ENCODE measurements at regions not wholly inside any gene's neighbourhood (a gene's known extent, or its start where the extent isn't known, plus 50 kb on each side); places are given as distances from the start of the nearest gene placed in this dataset.

- TF ChIP-seq IRF3 (IDR thresholded peaks at IDR 0.05; ENCODE audit: low read depth, low read length) (no peak), SIN3A (IDR thresholded peaks at IDR 0.05; ENCODE audit: borderline replicate concordance, low read depth, low read length) (no peak), RAD21 (IDR thresholded peaks at IDR 0.05; ENCODE audit: low read length) (no peak), POLR2AphosphoS5 (IDR thresholded peaks at IDR 0.05; ENCODE audit: low read depth, low read length) (no peak)
- TF ChIP-seq, protein P1, sequence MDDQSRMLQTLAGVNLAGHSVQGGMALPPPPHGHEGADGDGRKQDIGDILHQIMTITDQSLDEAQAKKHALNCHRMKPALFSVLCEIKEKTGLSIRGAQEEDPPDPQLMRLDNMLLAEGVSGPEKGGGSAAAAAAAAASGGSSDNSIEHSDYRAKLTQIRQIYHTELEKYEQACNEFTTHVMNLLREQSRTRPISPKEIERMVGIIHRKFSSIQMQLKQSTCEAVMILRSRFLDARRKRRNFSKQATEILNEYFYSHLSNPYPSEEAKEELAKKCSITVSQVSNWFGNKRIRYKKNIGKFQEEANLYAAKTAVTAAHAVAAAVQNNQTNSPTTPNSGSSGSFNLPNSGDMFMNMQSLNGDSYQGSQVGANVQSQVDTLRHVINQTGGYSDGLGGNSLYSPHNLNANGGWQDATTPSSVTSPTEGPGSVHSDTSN (IDR thresholded peaks at IDR 0.05), result no peak
Measured at GRCh38 chr2:238657132-238658053, 190.5 kb upstream of the TWIST2 start (continued).

DNA sequence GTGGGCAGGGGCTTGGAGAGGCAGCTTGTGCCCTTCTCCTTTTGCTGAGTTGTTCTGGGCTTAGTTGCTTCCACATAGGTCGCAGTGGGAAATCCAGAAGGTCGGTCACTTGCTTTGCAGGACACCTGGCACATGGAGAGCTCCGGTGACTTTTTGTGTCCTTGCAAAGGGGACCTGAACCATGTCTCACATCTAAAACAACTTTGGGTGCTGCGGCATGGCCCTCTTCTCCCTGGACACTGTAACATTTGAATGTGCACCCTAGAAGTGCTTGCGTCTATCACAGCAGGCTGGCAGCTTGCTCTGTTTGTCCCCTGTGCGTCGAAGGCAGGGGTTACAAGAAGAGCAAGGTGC lies 189.9 kb upstream of the TWIST2 start:
- H3F3A ChIP-seq (replicated peaks; ENCODE audit: insufficient read depth), result no peaks in the 10 kb centered on the region
- 91% methylated on average over 6 of the region's 7 CpGs for WGBS (ENCODE audit: low lambda C conversion rate)
- ChIA-PET POLR2A (no interaction called here), CTCF (no interaction called here)
- DNase-seq, result no peak
- H3K9me3 ChIP-seq, result peaks cover 7% of the 10 kb centered on the region; the same call in 1 of the 2 replicates
- no peak overlapping the region for H3K4me2 ChIP-seq
- no peaks in the 10 kb centered on the region for H3K27me3 ChIP-seq (ENCODE audit: insufficient read depth)
- no peaks in the 10 kb centered on the region for H3K36me3 ChIP-seq (replicated peaks in 1 of 2; ENCODE audit: control insufficient read depth in 1 of 2, insufficient read depth in 2 of 2, low read length in 1 of 2)
- peaks cover 0 to 4% of the 10 kb centered on the region in 2 experiments; a peak in 1 of 4 replicates for H3K4me1 ChIP-seq (ENCODE audit: control insufficient read depth in 1 of 2, insufficient read depth in 2 of 2, low read depth in 1 of 2, low read length in 1 of 2)
- no peaks in the 10 kb centered on the region for H3K79me2 ChIP-seq (ENCODE audit: insufficient read depth)
- H2AFZ ChIP-seq (ENCODE audit: low read depth), result no peak overlapping the region
- no peaks in the 10 kb centered on the region for H3K9me2 ChIP-seq
- no peak overlapping the region for H3K4me3 ChIP-seq (ENCODE audit: low read depth in 2 of 2, low read length in 1 of 2)
- no peak overlapping the region for H3K27ac ChIP-seq (ENCODE audit: low read depth in 2 of 2, low read length in 1 of 2)
- no peak overlapping the region for H3K9ac ChIP-seq
- no peaks in the 10 kb centered on the region for H4K20me1 ChIP-seq (ENCODE audit: insufficient read depth)
- TF ChIP-seq REST (IDR thresholded peaks at IDR 0.05; ENCODE audit: low read depth, low read length) (no peak), GATA2 (CRISPR knock-in tag; IDR thresholded peaks at IDR 0.05) (no peak), GABPA (IDR thresholded peaks at IDR 0.05; ENCODE audit: low read depth) (no peak), EP300 (IDR thresholded peaks at IDR 0.05; ENCODE audit: borderline replicate concordance in 1 of 2, low read depth in 1 of 2, low read length in 1 of 2) (no peak), RCOR1 (IDR thresholded peaks at IDR 0.05; ENCODE audit: low read length) (no peak)

All from SK-N-SH (cell line).